ENCODE measurements at regions not wholly inside any gene's neighbourhood (a gene's known extent, or its start where the extent isn't known, plus 50 kb on each side); places are given as distances from the start of the nearest gene placed in this dataset.

DNA sequence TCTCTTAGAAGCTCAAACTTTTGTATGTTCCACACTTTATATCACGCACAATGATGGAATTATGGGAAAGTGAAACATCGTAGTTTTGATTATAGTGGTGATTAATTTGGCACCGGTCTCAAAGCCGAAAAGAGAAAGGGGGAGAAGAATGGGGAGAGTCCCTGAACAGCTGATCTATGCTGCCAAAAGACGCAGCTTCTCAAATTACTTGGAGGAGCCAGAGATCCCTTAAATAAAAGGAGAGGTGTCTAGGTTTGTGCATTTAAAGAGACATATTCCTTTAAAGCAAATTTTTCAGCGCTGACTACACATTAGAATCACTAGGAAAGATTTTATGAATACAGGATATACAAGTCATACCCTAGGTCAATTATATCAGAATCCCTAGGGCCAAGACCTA is 599.6 kb upstream of the ADAMTS5 start:
- H3K4me1 ChIP-seq (ENCODE audit: control insufficient read depth in 2 of 2, insufficient read depth in 2 of 2, low read length in 2 of 2): no peaks in the 10 kb centered on the region
- H3K9me3 Mint-ChIP-seq (ENCODE audit: insufficient read depth): no peaks in the 10 kb centered on the region
- H3K27ac Mint-ChIP-seq: no peak overlapping the region
- POLR2A ChIA-PET: no interaction called here
- H3K9ac ChIP-seq (ENCODE audit: low read length): no peak overlapping the region
- H3K79me2 ChIP-seq (ENCODE audit: control insufficient read depth, insufficient read depth, low read length): no peaks in the 10 kb centered on the region
- CTCF ChIA-PET: no interaction called here
- 96% methylated on average over 3 of the region's 6 CpGs for WGBS (ENCODE audit: insufficient coverage)
- DNase-seq (no peak), ATAC-seq (ENCODE audit: low read depth) (no peak)
- no peak overlapping the region for H3K4me3 Mint-ChIP-seq
- H3K4me2 ChIP-seq (replicated peaks; ENCODE audit: low read depth, low read length, poor library complexity, severe bottlenecking): no peak overlapping the region
- H2AFZ ChIP-seq (ENCODE audit: insufficient read depth, low read depth, low read length, poor library complexity, severe bottlenecking): no peak overlapping the region
- H4K20me1 ChIP-seq (ENCODE audit: control insufficient read depth, insufficient read depth, low read length, poor library complexity, severe bottlenecking): no peaks in the 10 kb centered on the region
- no peaks in the 10 kb centered on the region for H3K36me3 ChIP-seq (replicated peaks in 1 of 2; ENCODE audit: control extremely low read depth in 1 of 2, control insufficient read depth in 1 of 2, extremely low read depth in 1 of 2, insufficient read depth in 2 of 2, low read length in 1 of 2)
- H3K4me3 ChIP-seq (ENCODE audit: control extremely low read depth in 1 of 5, extremely low read depth in 1 of 5, insufficient read depth in 1 of 5, low read depth in 2 of 5, low read length in 4 of 5): no peak overlapping the region
- TF ChIP-seq, protein P1, sequence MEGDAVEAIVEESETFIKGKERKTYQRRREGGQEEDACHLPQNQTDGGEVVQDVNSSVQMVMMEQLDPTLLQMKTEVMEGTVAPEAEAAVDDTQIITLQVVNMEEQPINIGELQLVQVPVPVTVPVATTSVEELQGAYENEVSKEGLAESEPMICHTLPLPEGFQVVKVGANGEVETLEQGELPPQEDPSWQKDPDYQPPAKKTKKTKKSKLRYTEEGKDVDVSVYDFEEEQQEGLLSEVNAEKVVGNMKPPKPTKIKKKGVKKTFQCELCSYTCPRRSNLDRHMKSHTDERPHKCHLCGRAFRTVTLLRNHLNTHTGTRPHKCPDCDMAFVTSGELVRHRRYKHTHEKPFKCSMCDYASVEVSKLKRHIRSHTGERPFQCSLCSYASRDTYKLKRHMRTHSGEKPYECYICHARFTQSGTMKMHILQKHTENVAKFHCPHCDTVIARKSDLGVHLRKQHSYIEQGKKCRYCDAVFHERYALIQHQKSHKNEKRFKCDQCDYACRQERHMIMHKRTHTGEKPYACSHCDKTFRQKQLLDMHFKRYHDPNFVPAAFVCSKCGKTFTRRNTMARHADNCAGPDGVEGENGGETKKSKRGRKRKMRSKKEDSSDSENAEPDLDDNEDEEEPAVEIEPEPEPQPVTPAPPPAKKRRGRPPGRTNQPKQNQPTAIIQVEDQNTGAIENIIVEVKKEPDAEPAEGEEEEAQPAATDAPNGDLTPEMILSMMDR (IDR thresholded peaks at IDR 0.05): no peak
- TF ChIP-seq EZH2 (IDR thresholded peaks at IDR 0.05; ENCODE audit: borderline replicate concordance, insufficient read depth, low read depth, low read length, poor library complexity, severe bottlenecking): no peak
- H3K27me3 ChIP-seq (replicated peaks in 1 of 4; ENCODE audit: control extremely low read depth in 1 of 4, control insufficient read depth in 3 of 4, insufficient read depth in 4 of 4, low read length in 3 of 4): no peaks in the 10 kb centered on the region
- H3K9me3 ChIP-seq (ENCODE audit: control extremely low read depth in 1 of 3, control insufficient read depth in 2 of 3, insufficient read depth in 1 of 3, low read length in 2 of 3): no peaks in the 10 kb centered on the region
- H3K27me3 Mint-ChIP-seq: no peaks in the 10 kb centered on the region
- H3K27ac ChIP-seq (ENCODE audit: low read length in 2 of 2): no peak overlapping the region
- no peaks in the 10 kb centered on the region for H3K4me1 Mint-ChIP-seq
- intact Hi-C loops (cut with micrococcal nuclease): no loop called here

DNA sequence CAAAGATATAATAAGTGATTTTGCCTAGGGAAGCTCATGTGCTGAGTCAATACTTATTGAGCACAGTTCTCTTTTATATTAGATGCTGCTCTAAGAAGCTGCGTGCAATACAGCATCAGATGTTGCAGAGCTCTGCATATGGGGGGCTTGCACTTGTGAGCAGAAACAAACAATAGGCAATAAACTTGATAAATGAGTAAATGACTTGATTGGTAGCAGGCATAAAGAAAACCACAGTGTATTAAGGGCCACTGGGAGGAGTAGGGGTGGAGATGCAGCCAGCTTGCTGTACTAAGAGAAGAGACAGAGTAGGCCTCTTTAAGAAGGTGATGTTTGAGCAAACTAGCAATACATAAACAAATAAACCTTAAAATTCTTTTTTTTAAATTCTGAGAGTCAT is 598.5 kb upstream of the ADAMTS5 start:
- no peak overlapping the region for H3K9ac ChIP-seq (ENCODE audit: low read length)
- ChIA-PET POLR2A (no interaction called here), CTCF (no interaction called here)
- H3K9me3 Mint-ChIP-seq (ENCODE audit: insufficient read depth): no peaks in the 10 kb centered on the region
- no peak overlapping the region for H2AFZ ChIP-seq (ENCODE audit: insufficient read depth, low read depth, low read length, poor library complexity, severe bottlenecking)
- no peak overlapping the region for H3K27ac Mint-ChIP-seq
- no peak overlapping the region for H3K27ac ChIP-seq (ENCODE audit: low read length in 2 of 2)
- no peaks in the 10 kb centered on the region for H3K4me1 ChIP-seq (ENCODE audit: control insufficient read depth in 2 of 2, insufficient read depth in 2 of 2, low read length in 2 of 2)
- H3K27me3 ChIP-seq (replicated peaks in 1 of 4; ENCODE audit: control extremely low read depth in 1 of 4, control insufficient read depth in 3 of 4, insufficient read depth in 4 of 4, low read length in 3 of 4): no peaks in the 10 kb centered on the region
- no peaks in the 10 kb centered on the region for H3K36me3 ChIP-seq (replicated peaks in 1 of 2; ENCODE audit: control extremely low read depth in 1 of 2, control insufficient read depth in 1 of 2, extremely low read depth in 1 of 2, insufficient read depth in 2 of 2, low read length in 1 of 2)
- H3K79me2 ChIP-seq (ENCODE audit: control insufficient read depth, insufficient read depth, low read length): no peaks in the 10 kb centered on the region
- H3K9me3 ChIP-seq (ENCODE audit: control extremely low read depth in 1 of 3, control insufficient read depth in 2 of 3, insufficient read depth in 1 of 3, low read length in 2 of 3): no peaks in the 10 kb centered on the region
- no peaks in the 10 kb centered on the region for H3K4me1 Mint-ChIP-seq
- no peaks in the 10 kb centered on the region for H3K27me3 Mint-ChIP-seq
- no peak overlapping the region for H3K4me3 ChIP-seq (ENCODE audit: control extremely low read depth in 1 of 5, extremely low read depth in 1 of 5, insufficient read depth in 1 of 5, low read depth in 2 of 5, low read length in 4 of 5)
- H3K4me2 ChIP-seq (replicated peaks; ENCODE audit: low read depth, low read length, poor library complexity, severe bottlenecking): no peak overlapping the region
- TF ChIP-seq, protein P1 (IDR thresholded peaks at IDR 0.05): no peak
- TF ChIP-seq EZH2 (IDR thresholded peaks at IDR 0.05; ENCODE audit: borderline replicate concordance, insufficient read depth, low read depth, low read length, poor library complexity, severe bottlenecking): no peak
- WGBS (ENCODE audit: insufficient coverage): no CpG with 5 or more reads among the region's 1 CpG
- ATAC-seq (ENCODE audit: low read depth): no peak
- intact Hi-C loops (cut with micrococcal nuclease): no loop called here
- H4K20me1 ChIP-seq (ENCODE audit: control insufficient read depth, insufficient read depth, low read length, poor library complexity, severe bottlenecking): no peaks in the 10 kb centered on the region
- no peak overlapping the region for H3K4me3 Mint-ChIP-seq
- no peak for DNase-seq
